NT2/D1 (cell line): ENCODE measurements at regions not wholly inside any gene's neighbourhood (a gene's known extent, or its start where the extent isn't known, plus 50 kb on each side); places are given as distances from the start of the nearest gene placed in this dataset.

Experiments used
- YY1 ChIP-seq: IDR thresholded peaks from 2 replicates; pipeline ENCODE4 v1.6.1; 2011; ENCODE audit not compliant: insufficient read length, insufficient read depth
- ZNF274 ChIP-seq: IDR thresholded peaks from 2 replicates; pipeline ENCODE4 v1.6.1; 2011; ENCODE audit warnings: mild to moderate bottlenecking, low read depth, low read length

GRCh38 chr22:49255741-49256318 is 571.8 kb downstream of the BRD1 start:
- TF ChIP-seq YY1 (no peak), ZNF274 (no peak)
